ENCODE measurements at regions not wholly inside any gene's neighbourhood (a gene's known extent, or its start where the extent isn't known, plus 50 kb on each side); places are given as distances from the start of the nearest gene placed in this dataset.
"Not testable (repeated sequence)": the region's sequence is repeated elsewhere in the genome, so short reads cannot be mapped to it uniquely, and the experiment has no call there.

DNA sequence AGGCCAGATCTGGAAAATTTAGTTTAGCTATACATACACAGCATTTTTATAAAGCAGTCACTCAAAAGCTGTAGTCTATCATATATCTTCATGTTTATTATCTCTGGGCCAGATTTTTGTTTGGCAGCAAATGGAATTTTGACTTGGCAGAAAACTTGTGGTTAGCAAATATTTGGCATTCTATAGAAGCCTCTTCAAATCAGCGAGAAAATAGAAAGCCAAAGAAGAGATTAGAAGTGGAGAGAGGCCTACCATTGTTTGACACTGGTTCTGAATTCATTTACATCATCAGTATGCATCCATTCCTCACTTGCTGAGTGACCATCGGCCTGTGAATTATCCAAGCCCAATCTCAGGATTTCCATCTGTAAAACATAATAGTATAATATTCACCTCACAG, 1077.6 kb downstream of the GALC start:
- no peaks in the 10 kb centered on the region for H3K79me2 ChIP-seq (ENCODE audit: insufficient read depth, low read length)
- H3K27me3 ChIP-seq (ENCODE audit: insufficient read depth, low read length, poor library complexity), result no peaks in the 10 kb centered on the region
- DNase-seq (no peak), ATAC-seq (ENCODE audit: insufficient read depth, low read depth) (no peak)
- H2AFZ ChIP-seq (ENCODE audit: low read depth, low read length), result no peak overlapping the region
- H3K36me3 ChIP-seq (ENCODE audit: insufficient read depth, low read length), result no peaks in the 10 kb centered on the region
- H3K4me2 ChIP-seq (ENCODE audit: insufficient read depth, low read length), result no peak overlapping the region
- H3K27ac ChIP-seq (ENCODE audit: low read length), result no peak overlapping the region
- H3K4me3 ChIP-seq (ENCODE audit: low read depth in 1 of 2, low read length in 2 of 2), result no peak overlapping the region
- no peaks in the 10 kb centered on the region for H4K20me1 ChIP-seq (ENCODE audit: insufficient read depth, low read length)
- H3K9me3 ChIP-seq (ENCODE audit: insufficient read depth, low read length, severe bottlenecking), result no peaks in the 10 kb centered on the region
- H3K9ac ChIP-seq (ENCODE audit: low read depth, low read length), result no peak overlapping the region
- H3K4me1 ChIP-seq (ENCODE audit: insufficient read depth, low read length), result no peaks in the 10 kb centered on the region
- TF ChIP-seq, protein P1, sequence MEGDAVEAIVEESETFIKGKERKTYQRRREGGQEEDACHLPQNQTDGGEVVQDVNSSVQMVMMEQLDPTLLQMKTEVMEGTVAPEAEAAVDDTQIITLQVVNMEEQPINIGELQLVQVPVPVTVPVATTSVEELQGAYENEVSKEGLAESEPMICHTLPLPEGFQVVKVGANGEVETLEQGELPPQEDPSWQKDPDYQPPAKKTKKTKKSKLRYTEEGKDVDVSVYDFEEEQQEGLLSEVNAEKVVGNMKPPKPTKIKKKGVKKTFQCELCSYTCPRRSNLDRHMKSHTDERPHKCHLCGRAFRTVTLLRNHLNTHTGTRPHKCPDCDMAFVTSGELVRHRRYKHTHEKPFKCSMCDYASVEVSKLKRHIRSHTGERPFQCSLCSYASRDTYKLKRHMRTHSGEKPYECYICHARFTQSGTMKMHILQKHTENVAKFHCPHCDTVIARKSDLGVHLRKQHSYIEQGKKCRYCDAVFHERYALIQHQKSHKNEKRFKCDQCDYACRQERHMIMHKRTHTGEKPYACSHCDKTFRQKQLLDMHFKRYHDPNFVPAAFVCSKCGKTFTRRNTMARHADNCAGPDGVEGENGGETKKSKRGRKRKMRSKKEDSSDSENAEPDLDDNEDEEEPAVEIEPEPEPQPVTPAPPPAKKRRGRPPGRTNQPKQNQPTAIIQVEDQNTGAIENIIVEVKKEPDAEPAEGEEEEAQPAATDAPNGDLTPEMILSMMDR (IDR thresholded peaks at IDR 0.05; ENCODE audit: borderline replicate concordance, extremely low read depth, low read length, poor library complexity, severe bottlenecking), result no peak
- no peak for TF ChIP-seq EZH2 (IDR thresholded peaks at IDR 0.05; ENCODE audit: borderline replicate concordance, low read depth, low read length, severe bottlenecking)

DNA sequence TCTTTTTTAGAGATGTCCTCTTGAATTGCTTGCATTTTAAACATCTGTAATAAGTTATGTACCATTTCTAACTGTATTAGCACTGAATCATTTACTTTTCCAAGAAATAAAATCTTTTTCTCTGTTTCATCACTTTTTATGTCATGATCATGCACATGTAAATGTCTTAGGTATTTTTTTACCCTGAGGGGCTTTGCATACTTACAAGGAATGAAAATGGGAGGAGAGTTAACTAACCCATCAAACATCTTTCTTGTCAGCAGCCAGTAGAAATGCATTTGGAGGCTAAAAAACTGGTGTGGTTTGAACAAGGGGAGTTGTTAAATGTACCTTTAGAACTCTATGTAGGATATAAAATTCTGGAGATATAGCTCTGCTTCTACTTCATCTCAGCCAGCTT, 1080.3 kb downstream of the GALC start:
- Histone ChIP-seq H3K4me3 (ENCODE audit: low read depth in 1 of 2, low read length in 2 of 2) (no peak overlapping the region), H3K36me3 (ENCODE audit: insufficient read depth, low read length) (no peaks in the 10 kb centered on the region), H3K9me3 (ENCODE audit: insufficient read depth, low read length, severe bottlenecking) (no peaks in the 10 kb centered on the region), H3K4me2 (ENCODE audit: insufficient read depth, low read length) (no peak overlapping the region), H3K27ac (ENCODE audit: low read length) (no peak overlapping the region), H3K27me3 (ENCODE audit: insufficient read depth, low read length, poor library complexity) (no peaks in the 10 kb centered on the region), H3K4me1 (ENCODE audit: insufficient read depth, low read length) (no peaks in the 10 kb centered on the region), H2AFZ (ENCODE audit: low read depth, low read length) (no peak overlapping the region), H4K20me1 (ENCODE audit: insufficient read depth, low read length) (no peaks in the 10 kb centered on the region), H3K79me2 (ENCODE audit: insufficient read depth, low read length) (no peaks in the 10 kb centered on the region), H3K9ac (ENCODE audit: low read depth, low read length) (no peak overlapping the region)
- no peak for DNase-seq
- no peak for ATAC-seq (ENCODE audit: insufficient read depth, low read depth)
- TF ChIP-seq EZH2 (IDR thresholded peaks at IDR 0.05; ENCODE audit: borderline replicate concordance, low read depth, low read length, severe bottlenecking), result no peak
- TF ChIP-seq, protein P1 (IDR thresholded peaks at IDR 0.05; ENCODE audit: borderline replicate concordance, extremely low read depth, low read length, poor library complexity, severe bottlenecking), result no peak

DNA sequence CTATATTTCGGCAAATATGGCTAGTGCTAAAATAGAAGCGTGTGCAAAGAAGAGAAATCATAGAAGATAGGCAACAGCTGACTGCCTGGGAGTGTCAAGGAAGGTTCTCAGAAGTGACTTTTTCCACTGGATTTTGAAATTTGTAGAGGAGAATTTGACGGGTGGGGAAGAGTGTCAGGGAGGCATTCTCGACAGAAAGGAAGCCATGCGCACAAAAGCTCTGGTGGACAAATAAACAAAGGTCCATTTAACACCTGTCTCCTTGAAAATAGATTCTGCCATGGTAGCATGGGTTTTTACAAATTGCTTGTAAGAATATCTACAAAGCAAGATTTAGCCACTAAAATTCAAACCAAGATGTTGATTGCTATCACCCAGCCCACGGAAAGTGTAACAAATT, 1081.5 kb downstream of the GALC start:
- Histone ChIP-seq H3K27ac (ENCODE audit: low read length) (no peak overlapping the region), H3K4me2 (ENCODE audit: insufficient read depth, low read length) (no peak overlapping the region), H3K36me3 (ENCODE audit: insufficient read depth, low read length) (no peaks in the 10 kb centered on the region), H3K9me3 (ENCODE audit: insufficient read depth, low read length, severe bottlenecking) (no peaks in the 10 kb centered on the region), H3K27me3 (ENCODE audit: insufficient read depth, low read length, poor library complexity) (no peaks in the 10 kb centered on the region), H3K4me3 (ENCODE audit: low read depth in 1 of 2, low read length in 2 of 2) (no peak overlapping the region), H3K9ac (ENCODE audit: low read depth, low read length) (no peak overlapping the region), H3K4me1 (ENCODE audit: insufficient read depth, low read length) (no peaks in the 10 kb centered on the region), H4K20me1 (ENCODE audit: insufficient read depth, low read length) (no peaks in the 10 kb centered on the region), H2AFZ (ENCODE audit: low read depth, low read length) (no peak overlapping the region), H3K79me2 (ENCODE audit: insufficient read depth, low read length) (no peaks in the 10 kb centered on the region)
- ATAC-seq (ENCODE audit: insufficient read depth, low read depth) (no peak), DNase-seq (no peak)
- TF ChIP-seq, protein P1 (IDR thresholded peaks at IDR 0.05; ENCODE audit: borderline replicate concordance, extremely low read depth, low read length, poor library complexity, severe bottlenecking), result no peak
- TF ChIP-seq EZH2 (IDR thresholded peaks at IDR 0.05; ENCODE audit: borderline replicate concordance, low read depth, low read length, severe bottlenecking), result no peak

DNA sequence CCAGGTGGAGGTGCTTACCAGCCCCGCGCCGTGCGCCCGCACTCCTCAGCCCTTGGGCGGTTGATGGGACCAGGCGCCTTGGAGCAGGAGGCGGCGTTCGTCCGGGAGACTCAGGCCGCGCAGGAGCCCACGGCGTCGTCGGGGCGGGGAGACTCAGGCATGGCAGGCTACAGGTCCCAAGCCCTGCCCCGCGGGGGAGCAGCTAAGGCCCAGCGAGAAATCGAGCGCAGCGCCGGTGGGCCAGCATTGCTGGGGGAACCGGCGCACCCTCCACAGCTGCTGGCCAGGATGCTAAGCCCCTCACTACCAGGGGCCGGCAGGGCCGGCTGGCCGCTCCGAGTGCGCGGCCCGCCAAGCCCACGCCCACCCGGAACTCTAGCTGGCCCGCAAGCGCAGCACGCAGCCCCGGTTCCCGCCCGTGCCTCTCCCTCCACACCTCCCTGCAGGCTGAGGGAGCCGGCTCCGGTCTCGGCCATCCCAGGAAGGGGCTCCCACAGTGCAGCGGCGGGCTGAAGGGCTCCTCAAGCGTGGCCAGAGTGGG, 1087.5 kb downstream of the GALC start:
- DNase-seq; H4K20me1 ChIP-seq (ENCODE audit: insufficient read depth, low read length); H3K9me3 ChIP-seq (ENCODE audit: insufficient read depth, low read length, severe bottlenecking); H3K79me2 ChIP-seq (ENCODE audit: insufficient read depth, low read length); H3K27me3 ChIP-seq (ENCODE audit: insufficient read depth, low read length, poor library complexity); H3K9ac ChIP-seq (ENCODE audit: low read depth, low read length); H2AFZ ChIP-seq (ENCODE audit: low read depth, low read length); H3K4me1 ChIP-seq (ENCODE audit: insufficient read depth, low read length); H3K4me3 ChIP-seq (ENCODE audit: low read depth in 1 of 2, low read length in 2 of 2); H3K4me2 ChIP-seq (ENCODE audit: insufficient read depth, low read length); H3K36me3 ChIP-seq (ENCODE audit: insufficient read depth, low read length); ATAC-seq (ENCODE audit: insufficient read depth, low read depth); H3K27ac ChIP-seq (ENCODE audit: low read length): not testable (repeated sequence)
